Hepatocyte (in vitro differentiated cells): ENCODE measurements at regions not wholly inside any gene's neighbourhood (a gene's known extent, or its start where the extent isn't known, plus 50 kb on each side); places are given as distances from the start of the nearest gene placed in this dataset.
A peak's percentile ranks its signal among the peaks of the same experiment; 100 is the strongest.

Experiments used
- DNase-seq: peaks from one replicate; pipeline ENCODE4 v3.0.0-alpha.2; 2016; ENCODE audit warnings: low spot score
- H2AFZ ChIP-seq: fragments of 200-600 bp; sonication (generic); 2 replicates; pipeline ENCODE4 v1.6.0; 2016; ENCODE audit warnings: antibody characterized with exemption, mild to moderate bottlenecking
- H3K27ac ChIP-seq: fragments of 200-600 bp; sonication (generic); 2 replicates; pipeline ENCODE4 v1.5.1; 2016; ENCODE audit warnings: mild to moderate bottlenecking
- H3K27me3 ChIP-seq: fragments of 200-600 bp; sonication (generic); 2 replicates; pipeline ENCODE4 v1.6.1; 2016
- H3K36me3 ChIP-seq: fragments of 200-600 bp; sonication (generic); replicated peaks from 2 replicates; pipeline ENCODE4 v1.5.1; 2016; ENCODE audit warnings: low read depth; ENCODE audit not compliant: insufficient read depth
- H3K4me1 ChIP-seq: fragments of 200-600 bp; sonication (generic); 2 replicates; pipeline ENCODE4 v1.5.1; 2016; ENCODE audit warnings: mild to moderate bottlenecking, moderate library complexity; ENCODE audit not compliant: insufficient read depth
- H3K4me2 ChIP-seq: fragments of 200-600 bp; sonication (generic); 2 replicates; pipeline ENCODE4 v1.6.0; 2016
- H3K4me3 ChIP-seq: fragments of 200-600 bp; sonication (generic); 2 replicates; pipeline ENCODE4 v1.5.1; 2016; ENCODE audit warnings: mild to moderate bottlenecking
- H3K79me2 ChIP-seq: fragments of 200-600 bp; sonication (generic); 2 replicates; pipeline ENCODE4 v1.6.0; 2017; ENCODE audit warnings: mild to moderate bottlenecking
- H3K9me2 ChIP-seq: fragments of 200-600 bp; sonication (generic); replicated peaks from 2 replicates; pipeline ENCODE4 v1.6.0; 2017; ENCODE audit warnings: mild to moderate bottlenecking; ENCODE audit not compliant: insufficient read depth
- H3K9me3 ChIP-seq: fragments of 200-600 bp; sonication (generic); 2 replicates; pipeline ENCODE4 v1.5.1; 2016; ENCODE audit warnings: low read depth, mild to moderate bottlenecking
- H4K20me1 ChIP-seq: fragments of 200-600 bp; sonication (generic); 2 replicates; pipeline ENCODE4 v1.6.0; 2016; ENCODE audit warnings: mild to moderate bottlenecking; ENCODE audit not compliant: insufficient read depth, poor library complexity, severe bottlenecking
- CTCF ChIP-seq: fragments of 200-600 bp; sonication (generic); IDR thresholded peaks from 2 replicates; pipeline ENCODE4 v1.5.1; 2016; ENCODE audit warnings: antibody characterized with exemption, mild to moderate bottlenecking; ENCODE audit not compliant: poor library complexity
- EZH2 ChIP-seq: fragments of 200-600 bp; sonication (generic); IDR thresholded peaks from 2 replicates; pipeline ENCODE4 v1.6.1; 2016; ENCODE audit warnings: antibody characterized with exemption, mild to moderate bottlenecking, borderline replicate concordance
- EZH2phosphoT487 ChIP-seq: fragments of 200-600 bp; sonication (generic); IDR thresholded peaks from one replicate; pipeline ENCODE4 v1.6.1; 2018; ENCODE audit warnings: antibody characterized with exemption, mild to moderate bottlenecking, low read depth, moderate library complexity; ENCODE audit not compliant: unreplicated experiment, severe bottlenecking
- WGBS: methylation state at CpG from one replicate; pipeline ENCODE4 v1.1.6; 2016; ENCODE audit warnings: low lambda C conversion rate; ENCODE audit errors: missing lambda C conversion rate; 5-methylcytosine and 5-hydroxymethylcytosine counted together

GRCh38 chr2:163466331-163467250 is 269.2 kb downstream of the FIGN start:
- no peaks in the 10 kb centered on the region for H4K20me1 ChIP-seq
- TF ChIP-seq CTCF (no peak), EZH2phosphoT487 (no peak), EZH2 (no peak)
- DNase-seq, result no peak
- WGBS, result 59% methylated on average over 11 of the region's 11 CpGs
- H3K4me3 ChIP-seq, result no peak overlapping the region
- H3K4me1 ChIP-seq, result peaks cover 4% of the 10 kb centered on the region
- no peaks in the 10 kb centered on the region for H3K9me3 ChIP-seq
- H3K4me2 ChIP-seq, result no peak overlapping the region
- H3K9me2 ChIP-seq, result no peaks in the 10 kb centered on the region
- no peak overlapping the region for H2AFZ ChIP-seq
- peaks cover 2% of the 10 kb centered on the region for H3K27me3 ChIP-seq
- H3K36me3 ChIP-seq, result no peaks in the 10 kb centered on the region
- no peak overlapping the region for H3K27ac ChIP-seq
- H3K79me2 ChIP-seq, result no peaks in the 10 kb centered on the region

GRCh38 chr2:163465440-163465839 is 270.4 kb downstream of the FIGN start:
- peaks cover 4% of the 10 kb centered on the region for H3K4me1 ChIP-seq
- H3K9me2 ChIP-seq, result no peaks in the 10 kb centered on the region
- no peaks in the 10 kb centered on the region for H3K9me3 ChIP-seq
- H3K36me3 ChIP-seq, result no peaks in the 10 kb centered on the region
- H4K20me1 ChIP-seq, result no peaks in the 10 kb centered on the region
- 35% methylated on average over 2 of the region's 2 CpGs for WGBS
- H3K27me3 ChIP-seq, result peaks cover 2% of the 10 kb centered on the region
- DNase-seq, result peak; percentile 37
- no peak overlapping the region for H3K4me3 ChIP-seq
- peak overlapping the region; percentile 44 for H3K4me2 ChIP-seq
- no peak overlapping the region for H2AFZ ChIP-seq
- no peaks in the 10 kb centered on the region for H3K79me2 ChIP-seq
- TF ChIP-seq EZH2 (no peak), EZH2phosphoT487 (no peak), CTCF (no peak)
- H3K27ac ChIP-seq, result no peak overlapping the region

GRCh38 chr2:163463411-163463810 is 272.4 kb downstream of the FIGN start:
- H3K4me2 ChIP-seq, result no peak overlapping the region
- no peak for DNase-seq
- no peaks in the 10 kb centered on the region for H3K9me2 ChIP-seq
- WGBS, result 94% methylated on average over 3 of the region's 3 CpGs
- no peaks in the 10 kb centered on the region for H3K9me3 ChIP-seq
- H3K27ac ChIP-seq, result no peak overlapping the region
- H3K4me1 ChIP-seq, result peaks cover 4% of the 10 kb centered on the region
- TF ChIP-seq EZH2phosphoT487 (no peak), CTCF (no peak), EZH2 (no peak)
- no peaks in the 10 kb centered on the region for H3K27me3 ChIP-seq
- H2AFZ ChIP-seq, result no peak overlapping the region
- H3K36me3 ChIP-seq, result no peaks in the 10 kb centered on the region
- H3K79me2 ChIP-seq, result no peaks in the 10 kb centered on the region
- no peak overlapping the region for H3K4me3 ChIP-seq
- no peaks in the 10 kb centered on the region for H4K20me1 ChIP-seq
